Ascending aorta (tissue), 2 donors: ENCODE measurements at regions not wholly inside any gene's neighbourhood (a gene's known extent, or its start where the extent isn't known, plus 50 kb on each side); places are given as distances from the start of the nearest gene placed in this dataset.

Experiments used
- DNase-seq, 2 donors: peaks; one replicate each; pipeline ENCODE4 v3.0.0-alpha.2; 2019; ENCODE audit warnings: low spot score in 2 of 2
- H3K27ac ChIP-seq, 2 donors: fragments of 200-600 bp; sonication (generic); one replicate each; pipeline ENCODE4 v1.5.1; 2016 to 2017; ENCODE audit warnings: mild to moderate bottlenecking in 1 of 2
- H3K27me3 ChIP-seq: fragments of 200-600 bp; sonication (generic); one replicate; pipeline ENCODE4 v1.5.1; 2017
- H3K36me3 ChIP-seq, 2 donors: fragments of 200-600 bp; sonication (generic); one replicate each; pipeline ENCODE4 v1.5.1; 2016
- H3K4me1 ChIP-seq, 2 donors: fragments of 200-600 bp; sonication (generic); one replicate each; pipeline ENCODE4 v1.5.1; 2016 to 2017; ENCODE audit warnings: mild to moderate bottlenecking in 1 of 2
- H3K4me3 ChIP-seq, 2 donors: fragments of 200-600 bp; sonication (generic); one replicate each; pipeline ENCODE4 v1.5.1; 2016 to 2017; ENCODE audit warnings: mild to moderate bottlenecking in 1 of 2
- H3K9me3 ChIP-seq, 2 donors: fragments of 200-600 bp; sonication (generic); one replicate each; pipeline ENCODE4 v1.5.1; 2016
- CTCF ChIP-seq, 3 experiments: fragments of 200-600 bp in 2 of 3; fragments of 450-650 bp in 1 of 3; sonication (generic) in 2 of 3; IDR thresholded peaks; one replicate each; pipeline ENCODE4 v1.5.1; 2016 to 2019; ENCODE audit warnings: antibody characterized with exemption in 3 of 3, mild to moderate bottlenecking in 1 of 3, moderate library complexity in 1 of 3
- intact Hi-C: fragments of 100-400 bp; cut with DNase I; formaldehyde crosslinking; loops from one replicate; pipeline ENCODE4 v1.15.1; 2023

- Histone ChIP-seq H3K36me3 (no peaks in the 10 kb centered on the region), H3K27me3 (no peaks in the 10 kb centered on the region), H3K4me3 (no peak overlapping the region), H3K4me1 (no peaks in the 10 kb centered on the region), H3K27ac (no peak overlapping the region), H3K9me3 (no peaks in the 10 kb centered on the region)
- intact Hi-C loops, result no loop called here
- no peak for DNase-seq
- TF ChIP-seq CTCF (IDR thresholded peaks at IDR 0.05), result no peak
Observed at GRCh38 chr5:30690931-30691330, 502.6 kb upstream of the CDH6 start.

- H3K9me3 ChIP-seq, result no peaks in the 10 kb centered on the region
- H3K36me3 ChIP-seq, result no peaks in the 10 kb centered on the region
- no peak for TF ChIP-seq CTCF (IDR thresholded peaks at IDR 0.05)
- DNase-seq, result no peak
- H3K4me3 ChIP-seq, result no peak overlapping the region
- intact Hi-C loops, result no loop called here
- no peak overlapping the region for H3K27ac ChIP-seq
- H3K27me3 ChIP-seq, result no peaks in the 10 kb centered on the region
- H3K4me1 ChIP-seq, result no peaks in the 10 kb centered on the region
Observed at GRCh38 chr5:30687461-30687860, 506.0 kb upstream of the CDH6 start.

GRCh38 chr5:30686530-30686929 is 507.0 kb upstream of the CDH6 start:
- Histone ChIP-seq H3K27me3 (no peaks in the 10 kb centered on the region), H3K4me1 (no peaks in the 10 kb centered on the region), H3K9me3 (no peaks in the 10 kb centered on the region), H3K36me3 (no peaks in the 10 kb centered on the region), H3K27ac (no peak overlapping the region), H3K4me3 (no peak overlapping the region)
- DNase-seq, result no peak
- TF ChIP-seq CTCF (IDR thresholded peaks at IDR 0.05), result no peak
- intact Hi-C loops, result no loop called here

GRCh38 chr5:30676223-30676840 is 517.2 kb upstream of the CDH6 start:
- Histone ChIP-seq H3K36me3 (no peaks in the 10 kb centered on the region), H3K27me3 (no peaks in the 10 kb centered on the region), H3K9me3 (peaks cover 0 to 4% of the 10 kb centered on the region in 2 donors), H3K4me3 (no peak overlapping the region), H3K4me1 (no peaks in the 10 kb centered on the region), H3K27ac (no peak overlapping the region)
- DNase-seq, result no peak
- no peak for TF ChIP-seq CTCF (IDR thresholded peaks at IDR 0.05)
- intact Hi-C loops, result no loop called here

DNA sequence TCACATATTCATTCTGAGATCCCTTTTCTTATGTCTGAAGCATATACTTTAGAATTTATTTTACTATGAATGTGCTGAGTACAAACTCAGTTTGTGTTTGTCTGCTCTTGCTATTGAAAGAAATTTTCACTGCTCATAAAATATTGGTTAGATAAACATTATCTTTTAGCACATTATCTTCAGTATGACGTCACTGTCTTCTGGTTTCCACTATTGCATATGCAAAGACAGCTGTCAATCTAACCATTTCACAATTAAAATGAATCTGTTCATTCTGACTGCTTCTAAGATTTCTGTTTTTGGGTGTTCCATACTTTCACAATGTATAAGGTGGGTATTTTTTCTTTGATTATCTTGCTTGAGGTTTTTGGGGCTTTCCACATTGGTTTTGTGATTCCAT is 526.2 kb upstream of the CDH6 start:
- TF ChIP-seq CTCF (IDR thresholded peaks at IDR 0.05), result no peak
- H3K4me3 ChIP-seq, result no peak overlapping the region
- H3K36me3 ChIP-seq, result no peaks in the 10 kb centered on the region
- no peaks in the 10 kb centered on the region for H3K4me1 ChIP-seq
- H3K9me3 ChIP-seq, result no peaks in the 10 kb centered on the region
- intact Hi-C loops, result no loop called here
- no peak overlapping the region for H3K27ac ChIP-seq
- no peak for DNase-seq
- no peaks in the 10 kb centered on the region for H3K27me3 ChIP-seq

- Histone ChIP-seq H3K9me3 (no peaks in the 10 kb centered on the region), H3K4me3 (no peak overlapping the region), H3K4me1 (no peaks in the 10 kb centered on the region), H3K36me3 (no peaks in the 10 kb centered on the region), H3K27me3 (no peaks in the 10 kb centered on the region), H3K27ac (no peak overlapping the region)
- TF ChIP-seq CTCF (IDR thresholded peaks at IDR 0.05), result no peak
- no peak for DNase-seq
- intact Hi-C loops, result no loop called here
Observed at GRCh38 chr5:30663536-30663935, 530.0 kb upstream of the CDH6 start.
